ENCODE measurements at regions not wholly inside any gene's neighbourhood (a gene's known extent, or its start where the extent isn't known, plus 50 kb on each side); places are given as distances from the start of the nearest gene placed in this dataset.

GRCh38 chr7:122225874-122226273 lies 78.7 kb downstream of the FEZF1 start (continued):
- TF ChIP-seq HMGXB4 (CRISPR knock-in tag; IDR thresholded peaks at IDR 0.05) (no peak), TP53 (CRISPR knock-in tag; IDR thresholded peaks at IDR 0.05) (no peak), GRHL2 (CRISPR knock-in tag; IDR thresholded peaks at IDR 0.05; ENCODE audit: insufficient replicate concordance, severe bottlenecking) (no peak), HMGA2 (CRISPR knock-in tag; IDR thresholded peaks at IDR 0.05) (no peak), ZNF263 (CRISPR knock-in tag; IDR thresholded peaks at IDR 0.05; ENCODE audit: low read depth) (no peak), ESRRA (CRISPR knock-in tag; IDR thresholded peaks at IDR 0.05; ENCODE audit: borderline replicate concordance) (no peak), GTF2I (CRISPR knock-in tag; conservative IDR thresholded peaks at IDR 0.05) (no peak), ZNF532 (CRISPR knock-in tag; IDR thresholded peaks at IDR 0.05; ENCODE audit: borderline replicate concordance) (no peak)

- Mint-ChIP-seq H3K9me3 (peaks cover 13% of the 10 kb centered on the region; the same call in 1 of the 2 replicates), H3K4me3 (no peak overlapping the region), H3K4me1 (peaks cover 7% of the 10 kb centered on the region), H3K27ac (no peak overlapping the region), H3K27me3 (ENCODE audit: low read depth) (no peaks in the 10 kb centered on the region), H3K36me3 (no peaks in the 10 kb centered on the region)
- ATAC-seq (no peak), DNase-seq (ENCODE audit: low spot score) (no peak)
- ChIA-PET POLR2A (no interaction called here), CTCF (interaction anchor here (0.7 to 3.4 kb wide), 7 partner anchors 18 to 313 kb away, joined by 3 to 20 read pairs (median 5); no protein-coding TSS in a partner anchor)
- TF ChIP-seq CTCF (IDR thresholded peaks at IDR 0.05), result peak; percentile 61
- no peak for TF ChIP-seq ZNF121 (CRISPR knock-in tag; IDR thresholded peaks at IDR 0.05)
Measured at GRCh38 chr7:122219253-122219865, 75.3 kb upstream of the AASS start.

GRCh38 chr7:122217125-122217524 lies 73.1 kb upstream of the AASS start:
- Mint-ChIP-seq H3K4me3 (no peak overlapping the region), H3K36me3 (no peaks in the 10 kb centered on the region), H3K27me3 (ENCODE audit: low read depth) (no peaks in the 10 kb centered on the region), H3K27ac (no peak overlapping the region), H3K9me3 (peaks cover 23% of the 10 kb centered on the region), H3K4me1 (peaks cover 3% of the 10 kb centered on the region; the same call in 1 of the 2 replicates)
- ChIA-PET CTCF (interaction anchor here (0.7 to 1.3 kb wide), 2 partner anchors 93 to 686 kb away, joined by 4 read pairs; no protein-coding TSS in a partner anchor), POLR2A (no interaction called here)
- ATAC-seq (no peak), DNase-seq (ENCODE audit: low spot score) (no peak)
- TF ChIP-seq GABPB1 (CRISPR knock-in tag; IDR thresholded peaks at IDR 0.05) (peak; percentile 24; the same call in 1 of the 2 replicates), ZNF671 (CRISPR knock-in tag; IDR thresholded peaks at IDR 0.05) (no peak), E2F4 (CRISPR knock-in tag; IDR thresholded peaks at IDR 0.05; ENCODE audit: borderline replicate concordance, low read depth) (no peak), ZNF425 (CRISPR knock-in tag; conservative IDR thresholded peaks at IDR 0.05) (no peak)

Data from WTC11 (cell line).